ENCODE measurements at regions not wholly inside any gene's neighbourhood (a gene's known extent, or its start where the extent isn't known, plus 50 kb on each side); places are given as distances from the start of the nearest gene placed in this dataset.
"Not testable (repeated sequence)": the region's sequence is repeated elsewhere in the genome, so short reads cannot be mapped to it uniquely, and the experiment has no call there.

DNA sequence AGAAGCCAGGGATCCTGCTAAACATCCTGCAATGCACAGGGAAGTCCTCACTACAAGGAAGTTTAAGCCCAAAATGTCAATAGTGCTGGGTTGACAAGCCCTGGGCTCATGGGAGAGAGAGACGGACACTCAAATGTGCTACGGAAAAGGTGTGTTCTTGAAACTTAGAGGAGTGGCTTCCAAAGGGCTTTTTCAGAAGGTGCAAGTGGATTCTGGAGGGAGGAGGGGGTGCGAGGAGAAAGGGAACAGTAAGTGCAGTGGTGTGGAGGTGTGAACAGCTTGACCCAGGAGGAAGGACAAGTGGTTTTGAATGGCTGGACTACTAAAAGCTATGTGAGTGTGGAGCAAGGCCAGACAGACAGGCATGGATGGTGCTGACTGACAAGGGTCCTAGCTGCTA, 50.4 kb upstream of the CECR2 start:
- DNase-seq (ENCODE audit: low spot score): no peak

DNA sequence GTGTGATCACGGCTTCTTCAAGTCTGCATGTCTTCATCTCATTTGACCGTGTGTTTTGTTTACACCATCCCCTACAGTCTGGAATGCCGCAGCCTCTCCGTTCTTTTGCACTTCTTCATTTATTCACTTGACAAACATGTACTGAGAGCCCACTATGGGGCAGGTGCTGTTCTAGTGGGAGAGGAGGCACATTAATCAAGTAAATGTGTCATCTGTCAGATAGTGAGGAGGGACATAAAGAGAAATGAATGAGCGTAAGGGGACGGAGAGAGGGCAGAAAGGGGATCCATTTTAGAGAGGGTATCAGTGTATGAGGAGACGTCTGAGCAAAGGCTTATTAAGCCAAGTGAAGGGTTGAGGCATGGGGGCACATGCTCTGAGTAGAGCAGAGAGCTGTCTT, 54.0 kb upstream of the CECR2 start:
- no peak for DNase-seq (ENCODE audit: low spot score)

DNA sequence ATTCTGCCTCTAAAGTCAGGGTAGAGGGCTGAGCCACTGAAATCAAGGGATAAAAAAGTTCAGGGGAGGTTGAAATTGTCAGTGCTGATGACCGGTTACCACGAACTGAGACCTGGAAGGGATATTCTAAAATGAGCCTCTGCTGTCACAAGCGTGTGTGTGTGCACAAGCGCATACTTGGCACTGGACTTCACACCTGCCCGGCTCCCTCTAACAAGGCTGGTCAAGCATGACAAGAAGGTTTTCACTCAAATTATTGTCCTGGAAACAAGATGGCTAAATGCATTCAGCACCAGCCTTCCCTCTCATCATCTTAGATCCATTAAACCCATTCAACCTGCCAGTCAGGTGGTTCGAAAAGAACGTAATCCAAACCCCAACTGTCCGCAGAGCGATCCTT, 54.8 kb upstream of the CECR2 start:
- no peak for DNase-seq (ENCODE audit: low spot score)

DNA sequence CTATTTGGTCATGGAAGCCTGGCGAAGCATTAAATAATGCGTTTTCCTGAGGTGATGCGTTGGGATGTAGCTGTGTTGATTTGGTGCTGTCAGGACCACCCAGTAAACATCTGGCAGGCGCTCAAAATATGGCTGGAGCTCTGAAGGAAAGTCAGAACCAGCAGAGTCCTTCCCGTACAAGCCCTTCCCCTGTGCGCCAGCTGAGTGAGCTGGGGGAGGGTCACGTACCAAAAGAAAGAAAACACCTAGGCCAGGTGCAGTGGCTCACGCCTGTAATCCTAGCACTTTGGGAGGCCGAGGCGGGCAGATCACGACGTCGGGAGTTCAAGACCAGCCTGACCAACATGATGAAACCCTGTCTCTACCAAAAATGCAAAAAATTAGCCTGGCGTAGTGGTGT, 55.6 kb upstream of the CECR2 start:
- DNase-seq (ENCODE audit: low spot score): no peak

DNA sequence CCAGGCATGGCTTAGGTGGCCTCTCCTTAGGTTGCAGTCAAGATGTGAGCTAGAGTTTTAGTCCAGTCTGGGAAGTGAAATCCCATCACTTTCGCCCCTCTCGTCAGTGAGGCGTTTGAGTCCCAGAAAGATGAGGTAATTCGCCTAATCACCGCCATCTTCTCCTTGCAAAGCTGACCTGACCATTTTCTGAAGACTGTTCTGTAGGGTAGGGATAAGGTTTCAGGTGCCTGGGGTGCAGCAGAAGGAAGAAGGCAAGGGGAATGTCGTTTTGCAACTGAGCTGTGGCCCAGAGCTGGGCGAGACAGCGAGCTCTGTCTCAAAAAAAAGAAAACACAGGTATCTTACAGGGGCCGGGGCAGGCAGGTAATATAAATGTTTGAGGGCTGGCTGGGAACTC, 61.7 kb upstream of the CECR2 start:
- no peak for DNase-seq (ENCODE audit: low spot score)

DNA sequence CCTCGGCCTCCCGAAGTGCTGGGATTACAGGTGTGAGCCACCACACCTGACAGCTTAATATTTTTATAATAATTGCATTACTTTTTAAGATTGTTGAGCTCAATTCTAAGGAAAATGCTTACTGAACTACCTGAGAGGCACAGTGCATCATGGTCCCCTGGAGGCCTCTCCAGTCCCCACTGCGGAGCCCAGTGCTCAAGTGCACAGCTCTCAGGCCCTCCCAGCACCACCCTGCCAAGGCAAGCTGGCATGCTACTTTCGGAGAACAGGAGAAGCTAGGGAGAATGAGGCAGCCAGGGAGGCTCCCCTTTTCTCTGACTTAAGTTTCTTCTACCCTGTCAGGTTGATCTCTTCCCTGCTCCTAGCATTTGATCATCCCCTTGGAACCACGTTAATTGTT, 64.2 kb upstream of the CECR2 start:
- no peak for DNase-seq (ENCODE audit: low spot score)

DNA sequence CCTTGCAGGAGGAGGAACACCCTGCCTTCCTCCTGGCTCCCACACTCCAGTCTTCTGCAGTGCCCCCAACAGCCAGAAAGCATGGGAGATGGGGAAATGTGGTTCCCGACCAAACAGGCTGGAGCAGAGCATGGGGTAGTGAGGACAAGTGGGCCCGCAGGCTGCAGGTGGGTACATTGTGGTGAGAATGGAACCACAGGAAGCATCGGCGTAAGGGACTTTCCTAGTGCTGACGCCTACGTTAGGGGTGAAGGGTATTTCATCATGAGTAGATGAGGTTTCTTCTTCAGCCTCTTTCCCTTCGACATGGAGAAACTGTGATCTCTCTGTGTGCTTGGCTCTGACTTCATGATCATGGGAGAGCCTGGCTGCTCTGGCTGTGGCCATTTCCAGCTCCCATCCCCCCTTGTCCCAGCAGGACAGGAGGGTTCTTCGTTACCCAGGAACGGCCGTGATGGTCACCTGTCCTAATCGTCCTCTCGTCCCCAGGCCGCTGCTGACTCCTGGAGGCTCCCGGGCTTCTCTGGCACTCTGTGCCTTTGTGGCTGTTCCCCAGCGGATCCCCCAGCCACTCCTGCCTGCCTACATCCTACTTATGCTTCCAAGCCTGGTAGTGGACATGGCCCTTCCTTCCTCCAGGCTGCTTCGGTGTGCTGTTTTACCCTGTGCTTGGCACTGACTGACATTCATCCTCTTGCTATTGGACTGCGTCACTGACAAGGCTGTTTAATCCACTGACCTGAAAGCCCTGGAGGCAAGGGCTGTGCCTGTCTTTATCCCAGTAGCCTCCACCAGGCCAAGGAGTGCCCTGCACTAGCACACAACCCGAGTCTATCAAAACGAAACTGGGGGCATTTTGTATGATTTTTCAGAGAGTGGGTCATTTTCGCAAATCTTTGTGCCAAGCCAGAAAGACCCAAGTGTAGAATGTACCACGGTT, 65.2 kb upstream of the CECR2 start:
- peak; percentile 66 for DNase-seq (ENCODE audit: low spot score)

DNA sequence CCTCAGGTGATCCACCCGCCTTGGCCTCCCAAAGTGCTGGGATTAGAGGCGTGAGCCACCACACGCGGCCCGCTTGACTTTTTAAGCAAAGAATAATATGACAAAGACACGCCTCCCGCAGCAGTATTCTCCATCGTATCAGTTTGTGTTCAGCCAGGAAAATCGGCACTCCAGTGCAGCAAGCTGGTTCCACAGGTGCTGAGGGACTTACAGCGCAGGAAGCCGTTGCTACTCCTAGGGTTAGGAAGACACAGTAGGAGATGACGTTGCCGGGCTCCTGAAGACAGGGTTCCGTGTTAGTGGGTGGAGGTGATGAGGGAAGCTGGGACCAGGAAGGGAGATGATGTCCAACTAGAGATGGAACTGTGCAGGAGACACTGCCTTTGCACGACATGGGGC, 65.8 kb upstream of the CECR2 start:
- no peak for DNase-seq (ENCODE audit: low spot score)

DNA sequence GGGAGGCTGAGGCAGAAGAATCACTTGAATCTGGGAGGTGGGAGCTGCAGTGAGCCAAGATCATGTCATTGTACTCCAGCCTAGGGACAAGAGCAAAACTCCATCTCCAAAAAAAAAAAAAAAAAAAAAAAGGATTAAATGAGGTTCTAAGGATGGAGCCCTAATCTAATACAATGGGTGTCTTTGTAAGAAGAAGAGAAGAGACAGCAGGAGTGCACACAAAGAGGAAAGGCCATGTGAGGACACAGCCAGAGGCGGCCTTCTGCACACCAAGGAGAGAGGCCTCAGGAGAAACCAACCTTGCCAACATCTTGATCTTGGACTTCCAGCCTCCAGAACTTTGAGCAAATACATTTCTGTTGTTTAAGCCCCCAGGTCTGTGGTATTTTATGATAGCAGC, 66.6 kb upstream of the CECR2 start:
- DNase-seq (ENCODE audit: low spot score): no peak

DNA sequence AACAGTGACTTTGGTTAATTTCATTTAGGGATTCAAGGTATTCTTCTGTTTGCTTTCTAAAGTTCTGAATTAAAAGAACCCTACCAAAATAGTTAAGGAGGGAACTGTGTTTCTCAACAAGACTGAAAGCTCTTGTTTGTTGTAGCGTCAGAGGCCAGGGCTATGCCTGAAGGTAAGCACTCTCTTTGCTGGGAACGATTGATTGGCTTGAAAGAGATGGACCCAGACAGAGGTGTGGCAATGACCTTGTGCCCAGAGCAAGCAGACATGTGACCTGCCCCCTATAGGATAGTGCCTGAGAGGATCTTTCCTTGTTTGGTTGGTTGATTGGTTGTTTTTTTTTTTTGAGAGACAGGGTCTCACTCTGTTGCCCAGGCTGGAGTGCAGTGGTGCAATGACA, 68.3 kb upstream of the CECR2 start:
- DNase-seq (ENCODE audit: low spot score): no peak

DNA sequence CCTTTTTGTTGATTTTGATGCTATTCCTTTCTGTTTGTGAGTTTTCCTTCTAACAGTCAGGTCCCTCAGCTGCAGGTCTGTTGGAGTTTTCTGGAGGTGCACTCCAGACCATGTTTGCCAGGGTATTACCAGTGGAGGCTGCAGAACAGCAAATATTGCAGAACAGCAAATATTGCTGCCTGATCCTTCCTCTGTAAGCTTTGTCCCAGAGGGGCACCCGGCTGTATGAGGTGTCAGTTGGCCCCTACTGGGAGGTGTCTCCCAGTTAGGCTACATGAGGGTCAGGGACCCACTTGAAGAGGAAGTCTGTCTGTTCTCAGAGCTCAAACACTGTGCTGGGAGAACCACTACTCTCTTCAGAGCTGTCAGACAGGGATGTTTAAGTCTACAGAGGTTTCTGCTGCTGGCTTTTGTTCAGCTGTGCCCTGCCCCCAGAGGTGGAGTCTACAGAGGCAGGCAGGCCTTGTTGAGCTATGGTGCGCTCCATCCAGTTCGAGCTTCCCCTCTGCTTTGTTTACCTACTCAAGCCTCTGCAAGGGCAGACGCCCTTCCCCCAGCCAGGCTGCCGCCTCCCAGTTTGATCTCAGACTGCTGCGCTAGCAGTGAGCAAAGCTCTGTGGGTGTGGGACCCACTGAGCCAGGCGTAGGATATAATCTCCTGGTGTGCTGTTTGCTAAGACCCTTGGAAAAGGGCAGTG, 70.3 kb upstream of the CECR2 start:
- DNase-seq (ENCODE audit: low spot score): peak; percentile 35

DNA sequence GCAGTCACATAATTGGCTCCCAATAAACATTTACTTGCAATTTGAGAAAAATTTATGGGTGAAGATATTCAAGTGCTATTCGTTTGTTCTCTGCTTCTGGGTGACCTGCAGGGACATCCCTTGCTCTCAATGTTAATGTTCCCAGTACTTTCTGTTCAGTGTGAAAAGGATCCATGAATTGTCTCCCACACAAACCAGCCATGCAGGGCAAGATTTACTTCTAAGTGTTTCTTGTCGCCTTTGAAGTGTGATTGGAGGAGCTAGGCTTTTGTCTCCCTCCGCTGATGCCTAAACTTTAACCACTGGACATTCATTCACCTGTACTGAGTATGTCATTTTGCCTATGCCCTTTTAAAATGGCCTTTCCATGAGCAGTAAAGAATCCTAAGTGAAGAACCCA, 66.4 kb upstream of the ADA2 start:
- no peak for DNase-seq (ENCODE audit: low spot score)

DNA sequence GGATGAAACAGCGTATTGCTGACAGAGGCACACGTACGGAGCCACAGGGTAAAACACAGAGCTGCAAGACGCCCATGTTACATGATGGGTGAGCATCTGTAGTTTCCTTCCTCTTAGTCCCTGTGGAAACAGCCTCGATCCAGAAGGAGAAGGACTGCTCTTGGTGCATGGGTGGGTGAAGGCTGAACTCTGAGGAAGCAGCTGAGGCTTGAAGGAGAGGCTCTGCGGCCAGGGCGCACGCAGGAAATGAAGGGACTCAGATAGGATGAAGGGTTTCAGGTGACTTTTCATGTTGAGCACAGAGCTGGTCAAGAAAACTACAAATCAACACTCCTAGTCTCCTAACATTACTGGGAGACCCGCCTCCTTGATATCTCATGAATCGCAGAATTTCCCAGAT, 65.7 kb upstream of the ADA2 start:
- no peak for DNase-seq (ENCODE audit: low spot score)

DNA sequence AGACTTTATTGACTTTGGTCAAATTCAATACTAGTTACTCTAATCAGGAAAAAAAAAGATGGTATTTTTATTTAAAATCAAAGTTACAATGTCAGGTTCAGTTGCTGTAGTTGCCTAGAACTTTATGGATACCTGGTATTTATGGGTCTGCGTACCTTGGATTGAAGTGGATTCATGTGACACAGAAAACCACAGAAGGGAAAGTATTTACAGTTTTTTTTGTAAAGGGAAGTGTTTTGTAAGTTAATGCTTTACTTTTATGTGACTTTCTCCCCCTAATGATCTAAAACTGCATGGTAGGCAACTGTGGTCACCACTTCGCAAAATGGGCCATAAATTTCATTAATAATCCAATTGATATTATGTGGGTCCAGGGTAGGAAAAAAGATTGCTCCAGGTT, 65.2 kb upstream of the ADA2 start:
- DNase-seq (ENCODE audit: low spot score): no peak

DNA sequence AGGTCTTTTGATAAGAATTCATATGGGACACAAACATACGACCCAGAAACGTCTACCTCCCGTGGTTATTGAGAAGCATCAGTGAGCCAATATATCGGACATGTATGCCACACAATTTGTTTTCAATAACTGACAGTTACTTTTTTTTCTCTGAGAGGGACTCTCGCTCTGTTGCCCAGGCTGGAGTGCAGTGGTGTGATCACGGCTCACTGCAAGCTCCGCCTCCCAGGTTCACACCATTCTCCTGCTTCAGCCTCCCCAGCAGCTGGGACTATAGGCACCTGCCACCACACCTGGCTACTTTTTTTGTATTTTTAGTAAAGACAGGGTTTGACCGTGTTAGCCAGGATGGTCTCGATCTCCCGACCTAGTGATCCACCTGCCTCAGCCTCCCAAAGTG, 64.6 kb upstream of the ADA2 start:
- DNase-seq (ENCODE audit: low spot score): not testable (repeated sequence)

DNA sequence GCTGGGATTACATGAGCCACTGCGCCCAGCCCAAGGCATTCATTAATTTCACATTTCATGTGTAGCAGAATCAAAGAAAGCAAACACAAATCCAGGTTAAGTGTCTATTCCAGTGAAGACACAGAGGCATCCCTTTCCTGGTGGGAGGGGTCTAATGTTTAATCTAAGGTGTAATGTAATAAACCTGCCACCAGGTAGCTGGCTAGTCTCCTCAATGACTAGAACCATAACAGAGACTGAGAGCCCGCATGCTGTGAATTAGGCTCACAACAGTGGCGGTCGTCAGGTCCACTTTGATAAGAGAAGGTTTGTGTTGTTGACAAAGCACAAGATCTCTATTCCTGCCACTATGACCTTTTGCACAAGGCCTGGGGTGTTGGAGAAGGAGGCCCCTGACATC, 64.2 kb upstream of the ADA2 start:
- DNase-seq (ENCODE audit: low spot score): no peak

DNA sequence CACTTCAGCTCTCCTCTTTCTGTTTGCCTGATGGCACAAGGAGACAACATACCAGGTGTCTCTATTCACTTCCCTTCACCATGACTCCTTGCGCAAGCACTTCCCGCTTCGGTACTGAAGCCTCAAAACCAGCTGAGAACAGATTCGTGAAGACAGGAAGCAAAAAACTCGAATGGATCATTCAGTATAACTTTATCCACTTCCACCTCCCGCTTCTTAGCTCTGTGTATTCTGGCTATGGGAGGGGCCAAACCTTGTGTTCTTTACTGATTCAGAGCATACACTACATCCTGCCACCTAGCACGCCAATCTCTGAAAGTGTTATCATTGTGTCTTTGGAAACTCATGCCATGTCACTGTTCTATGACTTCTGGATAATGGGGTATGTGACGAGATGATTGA, 62.2 kb upstream of the ADA2 start:
- peak; percentile 23 for DNase-seq (ENCODE audit: low spot score)

DNA sequence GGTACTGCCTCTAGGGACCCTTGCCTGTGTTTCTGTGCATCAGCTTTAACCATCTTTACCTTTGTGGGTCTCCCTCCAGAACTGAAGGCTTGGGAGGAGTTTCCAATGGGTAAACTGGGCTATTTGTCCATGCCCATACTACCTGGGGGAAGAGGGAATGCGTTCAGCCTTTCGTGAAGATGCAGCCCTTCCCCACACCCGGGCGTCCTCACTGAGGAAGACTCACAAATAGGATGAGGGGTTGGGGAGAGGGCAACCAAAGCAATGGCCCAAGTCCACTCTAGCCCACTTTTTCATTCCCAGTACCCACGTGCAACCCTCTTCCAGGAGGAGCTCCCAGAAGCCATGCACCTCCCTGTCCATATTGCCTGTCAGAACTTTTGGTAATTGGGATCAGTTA, 61.8 kb upstream of the ADA2 start:
- no peak for DNase-seq (ENCODE audit: low spot score)

DNA sequence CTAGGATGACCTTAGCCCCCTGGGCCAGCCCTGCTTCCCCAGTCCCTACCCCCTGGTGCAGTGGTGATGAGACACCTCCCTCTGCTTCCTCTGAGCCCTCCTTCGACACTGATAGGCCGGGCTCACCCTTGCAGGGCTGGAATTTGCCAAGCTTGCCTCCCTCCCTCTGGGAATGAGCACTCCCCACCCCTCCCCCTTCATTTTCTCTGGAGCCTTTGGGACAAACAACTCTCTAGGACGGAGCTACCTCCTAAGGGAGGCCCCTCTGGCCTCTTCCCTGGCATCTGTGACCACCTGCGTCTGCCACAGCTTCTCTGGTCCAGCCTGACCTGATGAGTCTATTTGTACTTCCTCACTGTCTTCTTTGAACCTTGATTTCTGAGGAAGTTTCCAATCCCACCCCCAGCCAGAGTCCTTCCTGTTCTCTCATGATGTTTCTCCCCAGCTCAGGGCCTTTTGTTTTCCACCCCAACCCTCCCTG, 53.3 kb upstream of the ADA2 start:
- no peak for DNase-seq (ENCODE audit: low spot score)

DNA sequence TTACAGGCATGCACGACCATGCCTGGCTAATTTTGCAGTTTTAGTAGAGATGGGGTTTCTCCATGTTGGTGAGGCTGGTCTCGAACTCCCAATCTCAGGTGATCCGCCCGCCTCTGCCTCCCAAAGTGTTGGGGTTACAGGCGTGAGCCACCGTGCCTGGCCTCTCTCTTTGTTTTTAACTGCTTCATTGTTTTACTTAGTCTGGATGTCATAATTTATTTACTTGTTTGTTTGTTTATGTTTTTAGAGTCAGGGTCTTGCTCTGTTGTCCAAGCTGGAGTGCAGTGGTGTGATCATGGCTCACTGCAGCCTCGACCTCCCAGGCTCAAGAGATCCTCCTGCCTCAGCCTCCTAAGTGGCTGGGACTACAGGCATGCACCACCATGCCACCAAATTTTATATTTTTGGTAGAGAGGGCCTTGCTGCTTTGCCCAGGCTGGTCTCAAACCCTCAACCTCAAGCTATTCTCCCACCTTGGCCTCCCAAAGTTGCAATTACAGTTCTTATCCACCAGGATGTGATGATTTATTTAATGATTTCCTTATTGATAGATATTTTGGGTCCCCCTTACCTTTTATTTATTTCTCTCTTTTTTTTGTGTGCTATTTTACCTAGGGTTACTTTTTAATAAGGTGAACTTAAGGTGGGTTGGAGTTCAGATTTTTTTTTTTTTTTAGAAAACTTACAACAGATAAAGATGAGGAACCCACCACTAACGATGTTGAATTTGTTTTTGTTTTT, 52.6 kb upstream of the ADA2 start:
- no peak for DNase-seq (ENCODE audit: low spot score)

DNA sequence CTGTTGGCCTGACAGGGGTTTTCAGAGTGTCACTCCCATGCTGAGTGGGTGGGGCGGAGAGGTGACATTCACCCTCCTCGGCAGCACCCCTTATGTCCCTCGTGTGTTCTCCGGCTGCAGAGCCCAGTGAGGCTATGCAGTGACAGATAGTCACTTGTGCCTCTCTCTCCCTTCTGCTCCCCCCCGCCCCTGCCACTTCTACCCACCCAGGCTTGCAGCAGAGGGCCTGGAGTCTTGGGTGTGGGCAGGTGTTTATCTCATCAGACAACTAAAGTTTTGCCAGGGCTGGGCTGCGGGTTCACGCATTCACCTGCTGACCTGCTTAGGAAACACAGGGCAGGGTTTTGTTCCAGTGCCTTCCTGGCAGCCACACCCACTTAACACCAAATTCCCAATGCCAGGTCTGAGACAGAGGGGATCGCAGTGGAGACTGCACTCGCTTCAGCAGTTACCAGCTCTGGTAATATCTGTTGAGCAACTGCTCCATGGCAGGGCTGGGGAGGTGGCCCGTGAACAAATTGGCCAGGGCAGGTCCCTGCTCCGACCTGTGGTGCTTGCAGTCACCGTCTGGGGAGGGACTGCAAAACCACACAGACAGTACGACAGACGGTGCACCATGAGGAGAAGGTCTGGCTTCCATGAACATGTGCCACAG, 50.5 kb upstream of the ADA2 start:
- no peak for DNase-seq (ENCODE audit: low spot score)

DNA sequence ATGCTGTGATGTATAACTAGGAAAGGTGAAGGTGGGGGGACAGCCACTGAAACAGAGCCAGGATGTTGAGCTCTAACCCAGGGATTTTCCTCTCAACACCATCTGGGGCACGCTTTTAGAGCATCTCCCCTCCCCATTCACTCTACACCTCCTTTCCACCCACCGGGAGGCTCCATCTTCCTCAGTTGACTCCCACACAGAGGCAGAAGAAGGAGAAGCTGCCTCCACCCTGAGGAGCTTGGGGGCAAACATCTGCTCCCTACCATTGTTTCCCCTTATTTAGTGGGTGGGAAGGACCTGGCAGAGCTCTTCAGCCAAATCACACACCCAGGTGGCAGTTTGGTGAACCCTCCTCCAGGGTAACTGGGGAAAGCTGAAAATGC, 50.0 kb upstream of the ADA2 start:
- DNase-seq (ENCODE audit: low spot score): no peak

Measured in CD4-positive, alpha-beta T cell treated with Interleukin-6 at 100 ng/mL for 8 hours (primary cell).